Fibroblast of skin of left quadriceps (primary cell): ENCODE measurements at regions not wholly inside any gene's neighbourhood (a gene's known extent, or its start where the extent isn't known, plus 50 kb on each side); places are given as distances from the start of the nearest gene placed in this dataset.

ENCODE experiments used
- DNase-seq, 2 experiments: peaks; one replicate each; pipeline ENCODE4 v3.0.0-alpha.2; 2013; ENCODE audit warnings: low read depth in 2 of 2

DNA sequence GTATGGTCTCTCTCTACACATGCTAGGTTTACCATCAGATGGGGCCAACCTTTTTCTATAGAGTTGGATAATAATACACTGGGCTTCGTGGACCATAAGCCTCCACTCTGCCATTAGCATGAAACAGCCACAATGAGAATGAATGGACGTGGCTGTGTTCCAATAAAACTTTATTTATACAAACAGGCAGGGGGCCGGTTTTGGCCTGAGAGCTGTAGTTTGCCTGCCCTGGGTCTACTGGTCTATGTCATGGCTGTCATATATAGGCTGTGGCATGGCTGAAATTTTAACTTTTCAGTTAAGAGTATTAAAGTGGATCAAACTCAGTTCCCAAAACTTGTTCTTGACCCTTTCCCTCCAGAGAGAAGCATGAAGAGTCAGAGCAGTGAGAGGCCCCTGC is 120.3 kb upstream of the MYL2 start:
- DNase-seq, result no peak

DNA sequence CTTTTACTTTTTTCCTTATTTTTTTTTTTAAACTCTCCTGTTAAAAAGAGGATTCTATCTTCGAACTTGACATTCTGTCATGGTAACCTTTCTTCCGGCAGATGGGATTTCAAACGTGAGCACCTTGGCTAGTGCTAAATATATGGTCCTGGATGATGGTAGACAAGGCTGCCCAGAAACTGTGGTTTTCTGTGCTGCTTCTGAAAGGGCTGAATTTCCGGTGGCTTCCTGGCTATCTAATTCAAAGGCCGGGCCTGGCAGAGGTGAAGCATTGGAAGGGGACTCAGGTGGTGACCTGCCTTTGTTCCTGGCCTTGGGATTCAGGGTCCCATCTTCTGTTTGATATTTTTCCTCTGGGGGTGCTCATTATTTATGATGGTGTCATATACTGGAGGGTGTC is 118.6 kb upstream of the MYL2 start:
- DNase-seq, result no peak

GRCh38 chr12:111038077-111038476 is 117.7 kb upstream of the MYL2 start:
- DNase-seq, result no peak

DNA sequence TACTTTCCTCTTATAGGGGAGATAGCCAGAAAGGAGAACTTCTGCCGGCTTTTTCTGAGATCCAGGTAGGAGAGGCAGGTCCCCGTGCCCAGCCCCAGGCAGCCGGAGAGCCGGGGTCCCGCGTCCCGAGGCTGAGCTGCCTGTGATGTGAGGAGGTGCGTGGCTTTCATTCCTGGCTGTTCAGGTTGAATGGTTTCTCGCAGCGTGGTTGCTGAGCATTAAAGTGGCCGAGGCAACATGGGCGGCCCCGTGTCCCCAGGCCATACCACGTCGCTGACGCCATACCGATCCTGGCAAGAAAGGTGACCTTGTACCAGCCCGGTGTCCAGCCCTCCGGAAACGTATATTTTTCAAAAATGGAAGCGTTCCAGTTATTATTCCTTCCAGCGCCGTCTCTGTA is 116.7 kb upstream of the MYL2 start:
- no peak for DNase-seq

- DNase-seq, result no peak
Observed at GRCh38 chr12:111035578-111036301, 115.4 kb upstream of the MYL2 start.

- DNase-seq, result no peak
Observed at GRCh38 chr12:111034886-111035577, 114.7 kb upstream of the MYL2 start.

DNA sequence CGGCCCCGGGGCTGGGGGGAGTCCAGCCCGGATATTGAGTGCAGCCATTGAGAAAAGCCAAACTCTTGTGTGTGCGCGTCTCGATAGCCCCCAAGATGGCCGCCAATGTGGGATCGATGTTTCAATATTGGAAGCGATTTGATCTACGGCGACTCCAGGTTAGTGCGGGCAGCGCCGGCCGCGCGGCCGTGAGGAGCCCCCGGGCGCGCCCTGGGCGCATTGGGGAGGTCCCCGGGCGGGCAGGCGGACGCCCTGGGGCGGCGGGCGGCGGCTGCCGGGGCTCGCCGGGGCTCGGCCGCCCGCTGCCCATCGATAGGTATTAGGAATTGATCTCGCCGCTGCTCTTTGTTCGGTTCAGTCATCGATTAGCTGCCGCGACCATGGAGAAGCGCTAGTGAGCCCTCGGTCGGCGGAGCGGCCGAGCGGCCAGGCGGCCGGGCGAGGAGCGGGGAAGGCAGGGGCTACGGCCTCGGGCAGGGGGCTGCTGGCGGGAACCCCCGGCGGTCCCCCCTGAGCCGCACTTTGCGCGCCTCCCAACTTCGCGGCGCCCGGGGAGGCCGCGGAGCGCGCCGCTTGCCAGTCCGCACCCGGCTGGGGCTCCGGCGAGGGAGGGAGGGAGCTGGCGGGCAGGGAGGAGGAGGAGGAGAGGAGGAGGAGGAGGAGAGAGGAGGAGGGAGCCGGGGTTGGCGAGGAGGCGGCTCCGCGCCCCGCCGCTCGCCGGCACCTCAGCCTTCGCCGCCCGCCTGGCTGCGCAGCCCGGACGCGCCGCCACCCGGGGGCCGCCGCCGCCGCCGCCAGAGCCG is 113.9 kb upstream of the MYL2 start, which contains the start of gene CUX2:
TSS of gene CUX2 (plus strand) at position 83 of the 803 bp plus-strand sequence.
- no peak for DNase-seq

DNA sequence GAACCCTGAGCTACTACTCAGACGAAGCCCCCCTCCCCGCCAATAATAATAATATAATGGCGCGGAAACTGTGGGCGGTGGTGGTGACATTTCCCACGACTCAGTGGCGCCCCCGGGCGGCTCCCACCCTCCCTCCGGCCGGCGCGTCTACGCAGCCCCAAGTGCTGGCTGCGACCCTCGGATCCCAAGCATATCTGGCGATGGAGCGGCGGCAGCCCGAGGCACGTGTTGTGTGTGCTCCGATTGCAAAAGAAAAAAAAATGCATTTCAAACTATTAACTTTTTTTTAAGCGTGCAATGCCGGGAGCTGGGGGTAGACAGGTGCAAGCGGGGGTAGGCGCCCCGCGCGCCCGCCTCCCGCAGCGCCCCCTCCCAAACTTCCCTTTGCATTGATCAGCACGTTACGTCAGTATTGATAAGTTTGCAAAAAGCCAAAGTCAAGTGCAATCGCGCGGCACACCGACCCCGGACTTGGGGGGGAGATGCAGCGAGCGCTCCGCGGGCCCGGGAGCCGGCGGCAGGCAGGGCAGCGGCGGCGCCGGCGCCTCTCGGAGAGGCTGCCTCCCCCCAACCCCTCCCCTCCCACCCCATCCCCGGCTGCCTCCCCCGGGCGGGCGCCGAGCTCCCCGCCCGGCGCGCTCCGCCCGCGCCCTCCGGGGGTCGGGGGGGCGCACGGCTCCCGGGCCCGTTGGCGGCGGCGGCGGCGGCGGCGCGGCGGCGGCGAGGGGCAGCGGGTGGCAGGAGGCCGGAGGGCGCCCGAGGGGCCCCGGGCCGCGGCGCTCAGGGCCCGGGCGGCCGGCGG is 113.1 kb upstream of the MYL2 start:
- no peak for DNase-seq

- no peak for DNase-seq
Observed at GRCh38 chr12:111032591-111032919, 112.2 kb upstream of the MYL2 start.

DNA sequence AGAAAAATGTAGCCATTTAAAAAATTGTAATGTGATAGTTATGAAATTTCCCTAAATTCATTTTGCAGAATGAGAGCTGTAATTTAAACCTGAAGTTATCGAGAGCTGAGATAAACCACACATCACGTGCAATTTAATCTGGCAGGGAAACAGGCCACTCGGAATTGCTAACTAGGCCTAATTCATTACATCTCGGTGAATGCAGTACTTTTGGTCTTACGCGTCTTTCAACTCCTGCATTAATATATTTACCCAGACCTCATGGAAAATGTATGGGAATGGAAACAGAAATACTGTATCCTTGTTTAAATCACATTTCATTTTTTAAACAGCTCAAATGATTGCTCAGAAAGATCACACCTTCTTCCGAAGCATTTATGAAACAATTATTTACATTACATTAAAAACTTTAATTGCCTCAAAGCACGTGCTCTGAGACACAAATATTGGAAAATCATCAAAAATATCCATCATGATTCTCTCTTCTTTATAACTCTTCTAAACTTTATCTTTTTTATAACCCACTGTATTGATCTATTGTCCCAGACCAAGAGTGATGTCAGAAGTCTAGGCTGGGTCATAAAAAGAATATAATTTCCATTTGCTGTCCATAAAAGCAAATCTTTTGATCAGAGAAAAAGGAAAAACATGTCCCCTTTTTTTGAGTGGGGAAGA is 111.7 kb upstream of the MYL2 start:
- DNase-seq, result no peak

- DNase-seq, result no peak
Observed at GRCh38 chr12:111030800-111031199, 110.4 kb upstream of the MYL2 start.

DNA sequence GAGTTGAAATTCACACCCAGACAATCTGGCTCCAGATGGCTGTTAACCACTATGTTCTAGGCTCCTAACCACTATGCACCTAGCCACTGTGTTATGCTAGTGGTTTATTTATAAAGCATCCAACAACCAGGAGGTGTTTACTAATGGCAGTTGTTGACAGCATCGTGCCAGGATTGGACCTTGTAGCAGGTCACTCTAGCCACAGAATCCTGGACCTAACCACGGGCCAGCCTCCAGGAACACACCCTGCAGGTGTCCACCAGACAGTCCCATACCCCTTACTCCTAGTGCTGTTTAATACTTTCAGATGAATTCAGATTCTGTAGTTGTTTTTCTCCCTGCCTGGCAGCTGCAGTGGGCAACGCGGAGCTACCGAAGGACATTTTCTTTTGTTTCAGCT is 109.4 kb upstream of the MYL2 start:
- DNase-seq, result no peak

DNA sequence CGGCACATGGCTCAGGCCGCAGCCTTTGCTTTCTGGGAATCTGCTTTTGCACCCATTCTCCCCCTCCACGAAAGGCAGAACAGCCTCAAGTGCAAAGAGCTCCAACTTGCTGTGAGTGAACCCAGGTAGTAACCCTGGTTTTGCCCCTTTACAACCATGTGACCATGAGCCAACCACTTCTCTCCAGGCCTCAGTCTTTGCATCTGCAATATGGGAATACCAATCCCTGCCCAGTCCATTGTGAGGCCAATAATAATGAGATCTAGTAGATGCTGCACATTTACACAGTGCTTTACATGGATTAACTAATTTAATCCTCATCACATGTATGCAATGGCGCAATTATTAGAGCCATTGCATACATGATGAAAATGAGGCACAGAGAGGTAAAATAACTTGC is 108.9 kb upstream of the MYL2 start:
- no peak for DNase-seq

DNA sequence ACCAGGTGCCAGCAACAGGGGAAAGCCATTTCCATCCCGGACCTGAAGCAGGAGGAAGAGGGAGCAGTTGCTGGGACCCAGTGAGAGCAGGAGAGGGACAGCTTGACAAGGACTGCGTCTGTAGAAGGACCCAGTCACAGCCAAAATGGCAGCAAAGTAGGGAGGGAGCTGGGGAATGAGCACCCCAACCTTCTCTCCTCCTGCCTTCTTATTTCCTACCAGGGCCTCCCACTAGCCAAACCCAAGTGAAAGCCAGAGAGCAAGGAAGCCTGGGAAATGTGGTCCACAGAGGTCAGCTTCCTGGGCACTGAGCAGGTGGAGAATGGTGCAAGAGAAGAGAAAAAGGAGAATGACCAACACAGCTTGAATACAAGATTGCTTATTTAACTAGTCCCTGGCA is 108.5 kb upstream of the MYL2 start:
- DNase-seq, result no peak

DNA sequence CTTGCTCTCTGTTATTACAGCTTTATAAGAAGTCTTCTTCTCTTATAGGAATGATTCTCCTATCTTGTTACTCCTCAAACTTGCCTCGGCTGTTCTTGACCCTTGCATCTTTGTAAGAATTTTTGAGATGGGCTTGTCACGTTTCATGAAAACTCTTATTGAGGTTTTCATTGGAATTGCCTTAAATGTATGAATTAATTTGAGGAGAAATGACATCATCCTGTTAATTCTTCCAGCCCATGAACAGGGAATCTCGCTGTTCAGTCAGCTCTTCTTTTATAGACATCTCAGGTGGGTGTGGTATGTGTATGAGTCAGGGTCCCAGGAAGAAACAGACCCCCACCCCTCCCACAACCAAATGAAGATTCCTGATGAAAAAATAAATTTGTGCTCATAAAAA is 107.1 kb upstream of the MYL2 start:
- no peak for DNase-seq

- no peak for DNase-seq
Observed at GRCh38 chr12:111025792-111026430, 105.5 kb upstream of the MYL2 start.

- no peak for DNase-seq
Observed at GRCh38 chr12:111025301-111025700, 104.9 kb upstream of the MYL2 start.

DNA sequence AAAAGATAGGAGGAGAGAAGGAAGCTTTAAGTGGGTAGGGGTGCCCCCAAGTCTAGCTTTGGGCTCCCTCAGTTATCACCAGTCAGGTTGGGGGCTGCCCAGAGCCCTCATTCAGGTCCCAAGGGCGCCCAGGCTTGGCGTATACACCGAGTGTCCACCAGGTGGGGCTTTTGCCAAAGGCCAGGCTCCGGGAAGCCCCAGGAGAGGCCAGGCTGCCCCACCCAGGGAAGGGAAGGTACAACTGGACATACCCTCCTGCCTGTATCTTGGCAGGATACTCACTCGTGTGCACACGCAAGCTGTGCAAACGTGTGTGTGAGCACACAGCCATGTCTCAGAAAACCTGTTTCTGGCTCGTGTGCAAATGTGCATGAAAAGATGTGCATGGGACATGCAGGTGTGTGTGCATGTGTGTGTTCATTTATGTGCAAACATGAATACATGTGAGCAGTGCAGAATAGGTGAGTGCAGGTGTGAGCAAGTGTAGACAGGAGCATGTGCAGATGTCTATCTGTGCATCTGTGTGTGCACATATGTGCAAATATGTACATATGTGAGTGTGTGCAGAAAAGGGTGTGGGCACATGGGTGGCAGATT is 103.9 kb upstream of the MYL2 start:
- peak in 1 of 2 experiments; percentile 0 for DNase-seq

DNA sequence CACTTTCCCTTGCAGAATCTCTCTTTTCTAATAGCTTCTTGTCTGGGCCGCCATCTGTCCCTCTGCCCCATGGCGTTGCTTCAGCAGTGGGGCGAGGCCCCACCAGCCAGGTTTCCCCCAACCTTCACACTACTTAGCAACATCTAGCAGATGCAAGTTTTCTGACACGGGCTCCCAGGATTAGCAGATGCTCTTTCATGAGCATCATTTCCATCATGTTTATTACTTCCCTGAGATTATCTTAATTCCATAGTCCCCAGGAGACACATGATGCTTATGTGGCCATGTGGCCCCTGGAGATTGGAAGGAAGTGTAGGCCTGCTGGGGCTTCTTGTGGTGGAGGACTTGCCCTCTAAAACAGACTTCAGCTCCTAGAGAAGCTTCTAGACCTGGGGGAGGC is 102.0 kb upstream of the MYL2 start:
- DNase-seq, result no peak

DNA sequence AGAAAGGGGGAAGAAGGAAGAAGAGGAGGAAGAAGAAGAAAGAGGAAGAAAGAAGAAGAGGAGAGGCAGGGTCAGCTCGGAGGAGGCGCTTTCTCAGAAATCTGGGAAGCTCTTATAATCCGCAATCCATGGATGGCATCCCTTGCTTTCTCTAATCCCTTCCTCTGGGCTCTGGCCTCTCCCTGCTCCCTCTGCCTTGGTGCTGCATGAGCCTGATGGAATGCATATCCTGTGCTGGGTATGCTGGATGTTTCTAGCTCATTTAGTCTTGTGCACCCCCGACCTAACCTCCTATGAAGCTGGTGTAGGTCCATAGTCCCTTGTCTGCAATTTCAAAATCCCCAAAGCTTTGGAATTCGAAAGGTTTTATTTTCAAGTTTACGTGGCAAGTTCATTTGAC is 94.2 kb upstream of the MYL2 start:
- DNase-seq, result no peak

GRCh38 chr12:111012918-111013317 is 92.5 kb upstream of the MYL2 start:
- no peak for DNase-seq
